Suprapubic skin (tissue), 4 donors: ENCODE measurements at regions not wholly inside any gene's neighbourhood (a gene's known extent, or its start where the extent isn't known, plus 50 kb on each side); places are given as distances from the start of the nearest gene placed in this dataset.

Source experiments
- DNase-seq, 2 donors: peaks; one replicate each; pipeline ENCODE4 v3.0.0-alpha.2; 2019; ENCODE audit warnings: low spot score in 2 of 2
- H3K27ac ChIP-seq: fragments of 200-600 bp; sonication (generic); one replicate; pipeline ENCODE4 v1.5.1; 2019
- H3K27me3 ChIP-seq: fragments of 200-600 bp; sonication (generic); one replicate; pipeline ENCODE4 v1.5.1; 2019
- H3K36me3 ChIP-seq: fragments of 200-600 bp; sonication (generic); one replicate; pipeline ENCODE4 v1.5.1; 2019
- H3K4me1 ChIP-seq: fragments of 200-600 bp; sonication (generic); one replicate; pipeline ENCODE4 v1.5.1; 2019
- H3K4me3 ChIP-seq: fragments of 200-600 bp; sonication (generic); one replicate; pipeline ENCODE4 v1.5.1; 2019; ENCODE audit warnings: mild to moderate bottlenecking
- H3K9me3 ChIP-seq: fragments of 200-600 bp; sonication (generic); one replicate; pipeline ENCODE4 v1.5.1; 2019
- EP300 ChIP-seq: sonication (generic); formaldehyde crosslinking; IDR thresholded peaks from one replicate; pipeline ENCODE4 v1.6.1; 2017; ENCODE audit warnings: antibody characterized with exemption
- POLR2A ChIP-seq, 2 donors: fragments of 450-650 bp; IDR thresholded peaks; one replicate each; pipeline ENCODE4 v1.6.1; 2017; ENCODE audit warnings: antibody characterized with exemption in 2 of 2, mild to moderate bottlenecking in 2 of 2, moderate library complexity in 2 of 2
- POLR2AphosphoS5 ChIP-seq, 3 donors: sonication (generic); formaldehyde crosslinking; IDR thresholded peaks; one replicate each; pipeline ENCODE4 v1.6.1; 2017; ENCODE audit warnings: antibody characterized with exemption in 3 of 3
- WGBS: methylation state at CpG from one replicate; pipeline ENCODE4 v1.1.5; 2018; 5-methylcytosine and 5-hydroxymethylcytosine counted together
- TF ChIP-seq, protein P1 (sequence below), 2 donors: fragments of 200-600 bp in 1 of 2; fragments of 450-650 bp in 1 of 2; sonication (generic) in 1 of 2; IDR thresholded peaks; one replicate each; pipeline ENCODE4 v1.5.1; 2016 to 2019; ENCODE audit warnings: antibody characterized with exemption in 2 of 2, mild to moderate bottlenecking in 1 of 2, moderate library complexity in 1 of 2

DNA sequence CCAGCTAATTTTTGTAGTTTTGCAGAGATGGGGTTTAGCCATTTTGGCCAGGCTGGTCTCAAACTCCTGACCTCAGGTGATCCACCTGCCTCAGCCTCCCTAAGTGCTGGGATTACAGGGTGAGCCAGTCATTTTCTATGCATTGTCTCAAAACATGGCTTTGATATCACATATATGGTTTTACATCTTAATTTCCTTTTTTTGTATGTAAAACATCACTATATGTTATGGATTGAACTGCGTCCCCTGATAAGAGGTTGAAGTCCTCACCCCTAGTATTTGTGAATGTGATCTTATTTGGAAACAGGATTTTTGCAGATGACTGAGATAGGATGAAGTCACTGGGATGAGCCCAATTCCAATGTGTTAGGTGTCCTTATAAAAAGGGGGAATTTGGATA, 89.8 kb upstream of the MYCN start:
- Histone ChIP-seq H3K27ac (no peak overlapping the region), H3K36me3 (no peaks in the 10 kb centered on the region), H3K4me3 (no peak overlapping the region), H3K4me1 (no peaks in the 10 kb centered on the region), H3K27me3 (no peaks in the 10 kb centered on the region), H3K9me3 (no peaks in the 10 kb centered on the region)
- DNase-seq, result no peak
- no peak for TF ChIP-seq POLR2A (IDR thresholded peaks at IDR 0.05)
- TF ChIP-seq, protein P1, sequence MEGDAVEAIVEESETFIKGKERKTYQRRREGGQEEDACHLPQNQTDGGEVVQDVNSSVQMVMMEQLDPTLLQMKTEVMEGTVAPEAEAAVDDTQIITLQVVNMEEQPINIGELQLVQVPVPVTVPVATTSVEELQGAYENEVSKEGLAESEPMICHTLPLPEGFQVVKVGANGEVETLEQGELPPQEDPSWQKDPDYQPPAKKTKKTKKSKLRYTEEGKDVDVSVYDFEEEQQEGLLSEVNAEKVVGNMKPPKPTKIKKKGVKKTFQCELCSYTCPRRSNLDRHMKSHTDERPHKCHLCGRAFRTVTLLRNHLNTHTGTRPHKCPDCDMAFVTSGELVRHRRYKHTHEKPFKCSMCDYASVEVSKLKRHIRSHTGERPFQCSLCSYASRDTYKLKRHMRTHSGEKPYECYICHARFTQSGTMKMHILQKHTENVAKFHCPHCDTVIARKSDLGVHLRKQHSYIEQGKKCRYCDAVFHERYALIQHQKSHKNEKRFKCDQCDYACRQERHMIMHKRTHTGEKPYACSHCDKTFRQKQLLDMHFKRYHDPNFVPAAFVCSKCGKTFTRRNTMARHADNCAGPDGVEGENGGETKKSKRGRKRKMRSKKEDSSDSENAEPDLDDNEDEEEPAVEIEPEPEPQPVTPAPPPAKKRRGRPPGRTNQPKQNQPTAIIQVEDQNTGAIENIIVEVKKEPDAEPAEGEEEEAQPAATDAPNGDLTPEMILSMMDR (IDR thresholded peaks at IDR 0.05), result no peak
- 95% methylated on average over 1 of the region's 1 CpG for WGBS

DNA sequence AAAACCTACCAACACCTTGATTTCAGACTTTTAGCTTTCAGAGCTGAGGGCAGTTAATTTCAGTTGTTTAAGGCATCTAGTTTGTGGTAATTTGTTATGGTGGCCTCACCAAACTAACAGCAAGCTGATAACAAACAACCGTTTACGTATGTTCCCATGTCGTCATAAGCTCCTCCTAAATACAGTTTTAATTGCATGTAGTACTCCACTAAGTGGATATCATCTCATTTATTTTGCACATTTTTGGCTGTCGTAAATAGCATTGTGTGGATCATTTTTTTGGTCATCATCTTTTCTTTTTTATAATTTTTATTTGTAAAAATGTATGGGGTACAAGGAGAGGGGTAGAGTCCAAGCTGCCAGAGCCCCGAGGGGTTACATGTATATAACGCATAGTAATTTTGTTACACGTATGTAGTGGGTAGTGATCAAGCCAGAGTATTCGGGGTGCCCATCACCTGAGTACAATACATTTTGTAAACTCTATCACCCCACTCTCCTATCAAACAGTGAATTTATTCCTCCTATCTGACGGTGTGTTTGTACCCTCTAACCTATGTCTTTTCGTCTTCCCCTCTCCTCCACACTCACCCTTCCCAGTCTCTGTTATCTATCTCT, 89.2 kb upstream of the MYCN start:
- Histone ChIP-seq H3K36me3 (no peaks in the 10 kb centered on the region), H3K27ac (no peak overlapping the region)
- 94% methylated on average over 10 of the region's 10 CpGs for WGBS

GRCh38 chr2:15852811-15853210, 87.5 kb upstream of the MYCN start:
- Histone ChIP-seq H3K4me1 (no peaks in the 10 kb centered on the region), H3K27ac (no peak overlapping the region), H3K36me3 (no peaks in the 10 kb centered on the region), H3K27me3 (no peaks in the 10 kb centered on the region), H3K4me3 (no peak overlapping the region), H3K9me3 (no peaks in the 10 kb centered on the region)
- 78% methylated on average over 2 of the region's 2 CpGs for WGBS
- no peak for DNase-seq
- TF ChIP-seq POLR2A (IDR thresholded peaks at IDR 0.05) (no peak), EP300 (no peak), POLR2AphosphoS5 (IDR thresholded peaks at IDR 0.05) (no peak)
- TF ChIP-seq, protein P1 (IDR thresholded peaks at IDR 0.05), result no peak

More for the DNA sequence above, 89.2 kb upstream of the MYCN start:
- no peaks in the 10 kb centered on the region for H3K4me1 ChIP-seq
- no peaks in the 10 kb centered on the region for H3K27me3 ChIP-seq
- no peak for DNase-seq
- no peaks in the 10 kb centered on the region for H3K9me3 ChIP-seq
- TF ChIP-seq EP300 (no peak), POLR2A (IDR thresholded peaks at IDR 0.05) (no peak), POLR2AphosphoS5 (IDR thresholded peaks at IDR 0.05) (no peak)
- TF ChIP-seq, protein P1 (IDR thresholded peaks at IDR 0.05), result no peak
- H3K4me3 ChIP-seq, result no peak overlapping the region

GRCh38 chr2:15853903-15854302, 86.4 kb upstream of the MYCN start:
- Histone ChIP-seq H3K27ac (no peak overlapping the region), H3K9me3 (no peaks in the 10 kb centered on the region), H3K27me3 (peaks cover 2% of the 10 kb centered on the region), H3K4me1 (no peaks in the 10 kb centered on the region), H3K4me3 (no peak overlapping the region), H3K36me3 (no peaks in the 10 kb centered on the region)
- no peak for DNase-seq
- 54% methylated on average over 3 of the region's 3 CpGs for WGBS
- TF ChIP-seq EP300, result no peak
- no peak for TF ChIP-seq POLR2AphosphoS5 (IDR thresholded peaks at IDR 0.05)
- TF ChIP-seq, protein P1 (IDR thresholded peaks at IDR 0.05), result no peak
- no peak for TF ChIP-seq POLR2A (IDR thresholded peaks at IDR 0.05)

GRCh38 chr2:15855766-15856260, 84.5 kb upstream of the MYCN start:
- Histone ChIP-seq H3K36me3 (no peaks in the 10 kb centered on the region), H3K27ac (no peak overlapping the region), H3K4me1 (no peaks in the 10 kb centered on the region), H3K27me3 (peaks cover 3% of the 10 kb centered on the region), H3K4me3 (no peak overlapping the region), H3K9me3 (no peaks in the 10 kb centered on the region)
- TF ChIP-seq POLR2A (IDR thresholded peaks at IDR 0.05) (no peak), POLR2AphosphoS5 (IDR thresholded peaks at IDR 0.05) (no peak), EP300 (no peak)
- TF ChIP-seq, protein P1 (IDR thresholded peaks at IDR 0.05), result no peak
- DNase-seq, result no peak
